ENCODE measurements at regions not wholly inside any gene's neighbourhood (a gene's known extent, or its start where the extent isn't known, plus 50 kb on each side); places are given as distances from the start of the nearest gene placed in this dataset.

DNA sequence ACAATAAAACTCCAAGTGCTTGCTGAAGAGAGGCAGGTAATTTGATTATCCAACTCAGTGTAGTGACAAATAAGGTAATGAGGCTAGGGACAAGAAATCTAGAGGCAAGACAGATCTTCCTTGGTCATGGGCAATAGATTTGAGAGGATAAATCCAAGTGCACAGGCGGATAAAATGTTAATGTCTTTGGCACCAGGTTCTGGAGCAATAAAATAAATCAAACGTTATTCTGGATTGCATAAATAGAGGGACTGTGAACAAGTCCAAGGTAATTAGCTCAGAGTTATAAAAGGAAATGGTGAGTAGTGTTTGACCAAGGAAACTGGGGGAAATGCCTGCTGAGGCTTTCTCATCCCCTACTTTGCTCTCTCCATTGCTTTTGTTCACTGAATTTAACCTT is 329.3 kb upstream of the PROX1 start:
- Histone ChIP-seq H3K27me3 (ENCODE audit: insufficient read depth, low read length) (no peaks in the 10 kb centered on the region), H3F3A (ENCODE audit: insufficient read depth, low read length) (no peaks in the 10 kb centered on the region), H3K9me2 (ENCODE audit: low read depth, low read length) (no peaks in the 10 kb centered on the region), H3K4me3 (ENCODE audit: low read depth, low read length, poor library complexity, severe bottlenecking) (no peak overlapping the region), H3K9ac (ENCODE audit: low read length) (no peak overlapping the region), H3K79me2 (ENCODE audit: insufficient read depth, low read length) (no peaks in the 10 kb centered on the region), H3K27ac (ENCODE audit: low read depth, low read length, poor library complexity, severe bottlenecking) (no peak overlapping the region), H3K9me3 (ENCODE audit: low read length) (no peaks in the 10 kb centered on the region), H2AFZ (ENCODE audit: low read length) (no peak overlapping the region), H3K36me3 (ENCODE audit: insufficient read depth, low read length) (no peaks in the 10 kb centered on the region), H3K4me2 (ENCODE audit: low read length) (no peak overlapping the region), H4K20me1 (ENCODE audit: insufficient read depth, low read length) (no peaks in the 10 kb centered on the region), H3K4me1 (ENCODE audit: insufficient read depth, low read length, severe bottlenecking) (no peaks in the 10 kb centered on the region)
- TF ChIP-seq, protein P1, sequence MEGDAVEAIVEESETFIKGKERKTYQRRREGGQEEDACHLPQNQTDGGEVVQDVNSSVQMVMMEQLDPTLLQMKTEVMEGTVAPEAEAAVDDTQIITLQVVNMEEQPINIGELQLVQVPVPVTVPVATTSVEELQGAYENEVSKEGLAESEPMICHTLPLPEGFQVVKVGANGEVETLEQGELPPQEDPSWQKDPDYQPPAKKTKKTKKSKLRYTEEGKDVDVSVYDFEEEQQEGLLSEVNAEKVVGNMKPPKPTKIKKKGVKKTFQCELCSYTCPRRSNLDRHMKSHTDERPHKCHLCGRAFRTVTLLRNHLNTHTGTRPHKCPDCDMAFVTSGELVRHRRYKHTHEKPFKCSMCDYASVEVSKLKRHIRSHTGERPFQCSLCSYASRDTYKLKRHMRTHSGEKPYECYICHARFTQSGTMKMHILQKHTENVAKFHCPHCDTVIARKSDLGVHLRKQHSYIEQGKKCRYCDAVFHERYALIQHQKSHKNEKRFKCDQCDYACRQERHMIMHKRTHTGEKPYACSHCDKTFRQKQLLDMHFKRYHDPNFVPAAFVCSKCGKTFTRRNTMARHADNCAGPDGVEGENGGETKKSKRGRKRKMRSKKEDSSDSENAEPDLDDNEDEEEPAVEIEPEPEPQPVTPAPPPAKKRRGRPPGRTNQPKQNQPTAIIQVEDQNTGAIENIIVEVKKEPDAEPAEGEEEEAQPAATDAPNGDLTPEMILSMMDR (IDR thresholded peaks at IDR 0.05; ENCODE audit: low read length) = no peak
- TF ChIP-seq EZH2 (IDR thresholded peaks at IDR 0.05; ENCODE audit: borderline replicate concordance, low read length) = no peak

DNA sequence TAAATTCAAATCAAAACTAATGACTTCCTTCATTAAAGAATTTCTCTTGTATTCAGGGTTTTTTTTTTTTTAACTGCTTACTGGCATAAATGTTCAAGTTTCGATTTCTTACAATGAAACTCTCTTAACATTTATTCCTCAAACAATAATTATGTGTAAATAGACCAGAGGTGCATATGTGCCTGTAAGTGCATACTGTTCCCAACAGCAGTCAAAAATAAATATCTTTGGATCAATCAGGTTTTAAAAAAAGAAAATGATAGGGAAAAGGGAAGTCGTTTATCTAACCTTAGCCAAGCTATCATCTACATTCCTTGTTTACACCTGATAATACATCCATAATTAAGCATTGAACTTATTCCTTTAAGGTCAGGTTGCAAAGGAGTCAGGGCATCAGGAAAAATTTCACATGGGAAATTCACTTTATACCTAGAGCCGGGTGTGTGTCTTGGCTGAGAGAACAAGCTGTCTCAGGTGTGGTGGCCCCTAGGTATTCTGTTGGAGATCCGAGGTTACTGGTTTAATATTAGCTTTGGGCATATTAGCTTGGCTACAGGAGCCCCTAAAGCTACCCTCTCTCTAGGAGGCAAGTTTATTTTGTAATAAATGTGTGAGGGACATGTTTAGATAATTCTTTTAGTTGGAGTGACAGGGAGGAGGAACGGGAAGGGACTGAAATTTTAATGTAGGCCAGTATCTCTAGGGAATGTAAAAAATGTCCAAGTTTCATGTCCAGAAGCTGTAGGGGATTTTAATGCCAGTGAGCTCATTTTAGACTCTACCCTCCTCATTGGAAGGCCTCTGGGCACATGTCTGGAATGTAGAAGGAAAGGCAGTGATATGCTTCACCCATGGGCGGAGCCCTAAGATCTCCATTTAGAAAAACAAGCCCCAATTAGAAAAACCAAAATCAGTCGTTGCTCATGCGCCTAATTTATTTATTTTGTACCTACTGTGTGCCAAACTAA is 327.9 kb upstream of the PROX1 start:
- no peak overlapping the region for H2AFZ ChIP-seq (ENCODE audit: low read length)
- no peaks in the 10 kb centered on the region for H3K27me3 ChIP-seq (ENCODE audit: insufficient read depth, low read length)
- no peak overlapping the region for H3K4me2 ChIP-seq (ENCODE audit: low read length)
- no peaks in the 10 kb centered on the region for H3F3A ChIP-seq (ENCODE audit: insufficient read depth, low read length)
- no peaks in the 10 kb centered on the region for H4K20me1 ChIP-seq (ENCODE audit: insufficient read depth, low read length)
- no peaks in the 10 kb centered on the region for H3K4me1 ChIP-seq (ENCODE audit: insufficient read depth, low read length, severe bottlenecking)
- no peaks in the 10 kb centered on the region for H3K79me2 ChIP-seq (ENCODE audit: insufficient read depth, low read length)
- H3K4me3 ChIP-seq (ENCODE audit: low read depth, low read length, poor library complexity, severe bottlenecking) = no peak overlapping the region
- H3K27ac ChIP-seq (ENCODE audit: low read depth, low read length, poor library complexity, severe bottlenecking) = no peak overlapping the region
- no peaks in the 10 kb centered on the region for H3K36me3 ChIP-seq (ENCODE audit: insufficient read depth, low read length)
- no peaks in the 10 kb centered on the region for H3K9me3 ChIP-seq (ENCODE audit: low read length)
- no peaks in the 10 kb centered on the region for H3K9me2 ChIP-seq (ENCODE audit: low read depth, low read length)
- H3K9ac ChIP-seq (ENCODE audit: low read length) = no peak overlapping the region
- TF ChIP-seq, protein P1 (IDR thresholded peaks at IDR 0.05; ENCODE audit: low read length) = no peak
- no peak for TF ChIP-seq EZH2 (IDR thresholded peaks at IDR 0.05; ENCODE audit: borderline replicate concordance, low read length)

DNA sequence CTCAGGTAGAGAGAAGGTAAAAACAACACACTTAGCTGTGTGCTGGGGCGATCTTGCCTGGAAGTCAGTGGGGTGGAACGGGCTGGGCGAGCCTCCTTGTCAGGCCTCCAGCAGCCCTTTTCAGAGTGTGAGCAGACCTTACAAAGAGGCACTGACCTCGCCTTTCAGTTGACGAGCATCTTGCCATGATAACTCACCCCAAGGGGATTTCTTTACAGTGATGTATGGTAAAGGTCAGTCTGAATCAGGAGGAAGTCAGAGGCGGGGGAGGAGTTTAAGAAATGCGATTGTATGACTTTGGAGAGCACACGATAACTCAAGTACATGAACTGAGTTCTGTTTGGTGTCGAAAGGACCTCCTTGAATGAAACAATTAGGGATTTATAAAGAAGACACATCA is 326.5 kb upstream of the PROX1 start:
- Histone ChIP-seq H3K9ac (ENCODE audit: low read length) (no peak overlapping the region), H3K27ac (ENCODE audit: low read depth, low read length, poor library complexity, severe bottlenecking) (no peak overlapping the region), H3K36me3 (ENCODE audit: insufficient read depth, low read length) (no peaks in the 10 kb centered on the region), H3K4me3 (ENCODE audit: low read depth, low read length, poor library complexity, severe bottlenecking) (no peak overlapping the region), H3K27me3 (ENCODE audit: insufficient read depth, low read length) (no peaks in the 10 kb centered on the region), H3K4me2 (ENCODE audit: low read length) (no peak overlapping the region), H3K4me1 (ENCODE audit: insufficient read depth, low read length, severe bottlenecking) (no peaks in the 10 kb centered on the region), H3K9me2 (ENCODE audit: low read depth, low read length) (no peaks in the 10 kb centered on the region), H3F3A (ENCODE audit: insufficient read depth, low read length) (no peaks in the 10 kb centered on the region), H3K79me2 (ENCODE audit: insufficient read depth, low read length) (no peaks in the 10 kb centered on the region), H3K9me3 (ENCODE audit: low read length) (no peaks in the 10 kb centered on the region), H2AFZ (ENCODE audit: low read length) (no peak overlapping the region), H4K20me1 (ENCODE audit: insufficient read depth, low read length) (no peaks in the 10 kb centered on the region)
- TF ChIP-seq, protein P1 (IDR thresholded peaks at IDR 0.05; ENCODE audit: low read length) = no peak
- no peak for TF ChIP-seq EZH2 (IDR thresholded peaks at IDR 0.05; ENCODE audit: borderline replicate concordance, low read length)

Measured in OCI-LY1 (cell line).